ENCODE measurements at regions not wholly inside any gene's neighbourhood (a gene's known extent, or its start where the extent isn't known, plus 50 kb on each side); places are given as distances from the start of the nearest gene placed in this dataset.

- DNase-seq = no peak
These were observed 268.9 kb upstream of the KCNIP4 start for GRCh38 chr4:22217480-22217879.

GRCh38 chr4:22216278-22216677 lies 267.7 kb upstream of the KCNIP4 start:
- DNase-seq = no peak

- DNase-seq = no peak
These were observed 266.5 kb upstream of the KCNIP4 start for GRCh38 chr4:22215084-22215483.

- DNase-seq = no peak
These were observed 255.1 kb upstream of the KCNIP4 start for GRCh38 chr4:22203711-22204011.

GRCh38 chr4:22202975-22203710 lies 254.6 kb upstream of the KCNIP4 start:
- DNase-seq = no peak

- no peak for DNase-seq
These were observed 253.8 kb upstream of the KCNIP4 start for GRCh38 chr4:22202246-22202974.

GRCh38 chr4:22201256-22201655 lies 252.7 kb upstream of the KCNIP4 start:
- DNase-seq = no peak

GRCh38 chr4:22196551-22196950 lies 248.0 kb upstream of the KCNIP4 start:
- no peak for DNase-seq

- no peak for DNase-seq
These were observed 243.5 kb upstream of the KCNIP4 start for GRCh38 chr4:22192084-22192511.

GRCh38 chr4:22191565-22191964 lies 243.0 kb upstream of the KCNIP4 start:
- DNase-seq = no peak

GRCh38 chr4:22190855-22191254 lies 242.3 kb upstream of the KCNIP4 start:
- peak; percentile 4 for DNase-seq

GRCh38 chr4:22187203-22187820 lies 238.7 kb upstream of the KCNIP4 start:
- DNase-seq = no peak

- DNase-seq = no peak
These were observed 233.2 kb upstream of the KCNIP4 start for GRCh38 chr4:22181736-22182135.

GRCh38 chr4:22179124-22179874 lies 230.7 kb upstream of the KCNIP4 start:
- no peak for DNase-seq

- no peak for DNase-seq
These were observed 226.1 kb upstream of the KCNIP4 start for GRCh38 chr4:22174640-22175039.

GRCh38 chr4:22170353-22170752 lies 221.8 kb upstream of the KCNIP4 start:
- no peak for DNase-seq

GRCh38 chr4:22167201-22167600 lies 218.6 kb upstream of the KCNIP4 start:
- DNase-seq = no peak

- no peak for DNase-seq
These were observed 213.9 kb upstream of the KCNIP4 start for GRCh38 chr4:22162454-22162853.

- no peak for DNase-seq
These were observed 182.2 kb upstream of the KCNIP4 start for GRCh38 chr4:22130741-22131140.

- DNase-seq = peak; percentile 66
These were observed 181.0 kb upstream of the KCNIP4 start for GRCh38 chr4:22129454-22130029.

- no peak for DNase-seq
These were observed 173.5 kb upstream of the KCNIP4 start for GRCh38 chr4:22122062-22122461.

- no peak for DNase-seq
These were observed 166.7 kb upstream of the KCNIP4 start for GRCh38 chr4:22115262-22115661.

GRCh38 chr4:22103768-22104167 lies 155.2 kb upstream of the KCNIP4 start:
- no peak for DNase-seq
